ENCODE measurements at regions not wholly inside any gene's neighbourhood (a gene's known extent, or its start where the extent isn't known, plus 50 kb on each side); places are given as distances from the start of the nearest gene placed in this dataset.

GRCh38 chr14:96146131-96146771, 58.4 kb upstream of the BDKRB2 start:
- no peak overlapping the region for H2BK5ac ChIP-seq (ENCODE audit: insufficient read length, low read length)
- TF ChIP-seq, protein P1, sequence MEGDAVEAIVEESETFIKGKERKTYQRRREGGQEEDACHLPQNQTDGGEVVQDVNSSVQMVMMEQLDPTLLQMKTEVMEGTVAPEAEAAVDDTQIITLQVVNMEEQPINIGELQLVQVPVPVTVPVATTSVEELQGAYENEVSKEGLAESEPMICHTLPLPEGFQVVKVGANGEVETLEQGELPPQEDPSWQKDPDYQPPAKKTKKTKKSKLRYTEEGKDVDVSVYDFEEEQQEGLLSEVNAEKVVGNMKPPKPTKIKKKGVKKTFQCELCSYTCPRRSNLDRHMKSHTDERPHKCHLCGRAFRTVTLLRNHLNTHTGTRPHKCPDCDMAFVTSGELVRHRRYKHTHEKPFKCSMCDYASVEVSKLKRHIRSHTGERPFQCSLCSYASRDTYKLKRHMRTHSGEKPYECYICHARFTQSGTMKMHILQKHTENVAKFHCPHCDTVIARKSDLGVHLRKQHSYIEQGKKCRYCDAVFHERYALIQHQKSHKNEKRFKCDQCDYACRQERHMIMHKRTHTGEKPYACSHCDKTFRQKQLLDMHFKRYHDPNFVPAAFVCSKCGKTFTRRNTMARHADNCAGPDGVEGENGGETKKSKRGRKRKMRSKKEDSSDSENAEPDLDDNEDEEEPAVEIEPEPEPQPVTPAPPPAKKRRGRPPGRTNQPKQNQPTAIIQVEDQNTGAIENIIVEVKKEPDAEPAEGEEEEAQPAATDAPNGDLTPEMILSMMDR (conservative IDR thresholded peaks at IDR 0.05) = no peak
- no peak overlapping the region for H3K14ac ChIP-seq (ENCODE audit: insufficient read depth, low read length)
- H4K5ac ChIP-seq (ENCODE audit: insufficient read length, low read depth, low read length) = no peak overlapping the region
- no peak overlapping the region for H3K56ac ChIP-seq (ENCODE audit: insufficient read length, low read depth, low read length)
- H3K27me3 Mint-ChIP-seq (ENCODE audit: low read depth) = peaks cover 2% of the 10 kb centered on the region
- no peak overlapping the region for H3K23ac ChIP-seq (ENCODE audit: insufficient read length, low read depth, low read length)
- H2AFZ ChIP-seq (ENCODE audit: low read length) = no peak overlapping the region
- no peaks in the 10 kb centered on the region for H4K20me1 ChIP-seq (ENCODE audit: control insufficient read depth, insufficient read depth, insufficient read length)
- H3K4me3 Mint-ChIP-seq = no peak overlapping the region
- H3K79me1 ChIP-seq (ENCODE audit: insufficient read depth, low read depth, low read length, poor library complexity, severe bottlenecking) = no peaks in the 10 kb centered on the region
- no peak overlapping the region for H3K9ac ChIP-seq (ENCODE audit: extremely low read depth, insufficient read length, low read length)
- no peak overlapping the region for H3T11ph ChIP-seq (ENCODE audit: low read length)
- no peak overlapping the region for H4K91ac ChIP-seq (ENCODE audit: insufficient read length, low read depth, low read length)
- H3K4me2 ChIP-seq (ENCODE audit: insufficient read depth, insufficient read length, low read length) = no peak overlapping the region
- no peak overlapping the region for H2BK20ac ChIP-seq (ENCODE audit: low read depth, low read length, poor library complexity, severe bottlenecking)
- H2BK12ac ChIP-seq (ENCODE audit: insufficient read length, low read depth, low read length) = no peak overlapping the region
- no CpG with 5 or more reads among the region's 4 CpGs for WGBS (ENCODE audit: extremely low coverage, insufficient read length, low lambda C conversion rate)
- no peaks in the 10 kb centered on the region for H3K36me3 Mint-ChIP-seq (ENCODE audit: insufficient read depth in 1 of 3, low read depth in 3 of 3)
- H3K27ac Mint-ChIP-seq = no peak overlapping the region; a peak in 1 of 7 replicates
- H4K8ac ChIP-seq (replicated peaks; ENCODE audit: insufficient read length, low read depth, low read length) = no peak overlapping the region
- no peak overlapping the region for H2AK5ac ChIP-seq (ENCODE audit: insufficient read length, low read length)
- no peaks in the 10 kb centered on the region for H3K27me3 ChIP-seq (ENCODE audit: insufficient read depth, low read length)
- no peak for DNase-seq
- no peak overlapping the region for H2BK15ac ChIP-seq (ENCODE audit: low read depth, low read length)
- H3K4me1 Mint-ChIP-seq = no peaks in the 10 kb centered on the region
- no peaks in the 10 kb centered on the region; the same call in 1 of the 2 replicates for H3K79me2 ChIP-seq (ENCODE audit: insufficient read depth, low read length)
- no peaks in the 10 kb centered on the region for H3K23me2 ChIP-seq (ENCODE audit: insufficient read length, low read depth, low read length, poor library complexity, severe bottlenecking)
- H2BK120ac ChIP-seq (ENCODE audit: low read depth, low read length, poor library complexity, severe bottlenecking) = no peak overlapping the region
- H3K9me3 Mint-ChIP-seq = peaks cover 4 to 19% of the 10 kb centered on the region in 2 experiments
- H3K18ac ChIP-seq (ENCODE audit: insufficient read length, low read depth, low read length) = no peak overlapping the region
- H3K9me3 ChIP-seq (ENCODE audit: control insufficient read depth, low read depth, low read length) = no peaks in the 10 kb centered on the region
- no peak overlapping the region for H3K4ac ChIP-seq (ENCODE audit: low read depth, low read length)
- H3K4me1 ChIP-seq (ENCODE audit: insufficient read depth, low read length) = no peaks in the 10 kb centered on the region
- no peak overlapping the region for H3K27ac ChIP-seq (ENCODE audit: insufficient read length, low read depth, low read length)

Data from H9 (cell line).